HepG2 (cell line): ENCODE measurements at regions not wholly inside any gene's neighbourhood (a gene's known extent, or its start where the extent isn't known, plus 50 kb on each side); places are given as distances from the start of the nearest gene placed in this dataset.

Experiments used
- BCL6 ChIP-seq: IDR thresholded peaks from 2 replicates; pipeline ENCODE4 v1.6.1; 2016; ENCODE audit warnings: missing genetic modification reagents, missing compliant biosample characterization
- DNMT3B ChIP-seq: conservative IDR thresholded peaks from 2 replicates; pipeline ENCODE4 v1.6.1; 2016; ENCODE audit warnings: missing biosample characterization, control low read depth
- EP300 ChIP-seq, 3 experiments: sonication (generic) in 1 of 3; formaldehyde crosslinking in 1 of 3; IDR thresholded peaks; 2 replicates each; pipeline versions ENCODE4 v1.5.1 to v1.6.1; 2011 to 2020; ENCODE audit warnings: low read depth in 2 of 3, low read length in 2 of 3, borderline replicate concordance in 1 of 3, improper control_type of control experiment in 1 of 3, mild to moderate bottlenecking in 1 of 3, missing genetic modification reagents in 1 of 3, moderate library complexity in 1 of 3
- HNRNPLL ChIP-seq: fragments of 200-400 bp; formaldehyde crosslinking; IDR thresholded peaks from 2 replicates; pipeline ENCODE4 v1.6.1; 2017; ENCODE audit warnings: mild to moderate bottlenecking, low read depth, low read length; ENCODE audit not compliant: poor library complexity, severe bottlenecking
- KAT8 ChIP-seq: IDR thresholded peaks from 2 replicates; pipeline ENCODE4 v1.6.1; 2016; ENCODE audit warnings: missing genetic modification reagents, missing compliant biosample characterization
- MIER3 ChIP-seq: IDR thresholded peaks from 2 replicates; pipeline ENCODE4 v1.6.1; 2016; ENCODE audit warnings: missing compliant biosample characterization, borderline replicate concordance
- NKX3-1 ChIP-seq: sonication (generic); formaldehyde crosslinking; IDR thresholded peaks from 2 replicates; pipeline ENCODE4 v1.5.0; 2020; ENCODE audit warnings: missing genetic modification reagents
- NONO ChIP-seq, 2 experiments: fragments of 450-650 bp in 1 of 2; sonication (generic) in 1 of 2; formaldehyde crosslinking in 1 of 2; IDR thresholded peaks in 1 of 2; conservative IDR thresholded peaks in 1 of 2; 2 replicates each; pipeline versions ENCODE4 v1.6.1 to v1.8.0; 2017 to 2022; ENCODE audit warnings: mild to moderate bottlenecking in 1 of 2, missing genetic modification reagents in 1 of 2, moderate library complexity in 1 of 2
- POLR2A ChIP-seq, 2 experiments: IDR thresholded peaks; 2 replicates each; pipeline ENCODE4 v1.6.1; 2011; ENCODE audit warnings: low read depth in 2 of 2, low read length in 2 of 2, mild to moderate bottlenecking in 1 of 2, moderate library complexity in 1 of 2; ENCODE audit not compliant: insufficient read depth in 1 of 2
- RARA ChIP-seq: IDR thresholded peaks from 2 replicates; pipeline ENCODE4 v1.6.1; 2016; ENCODE audit warnings: missing genetic modification reagents, missing compliant biosample characterization
- REPIN1 ChIP-seq: sonication (generic); formaldehyde crosslinking; IDR thresholded peaks from 2 replicates; pipeline ENCODE4 v1.8.0; 2022; ENCODE audit warnings: missing genetic modification reagents, low read depth, mild to moderate bottlenecking, borderline replicate concordance
- RFXANK ChIP-seq: IDR thresholded peaks from 2 replicates; pipeline ENCODE4 v1.6.1; 2016
- RXRB ChIP-seq: IDR thresholded peaks from 2 replicates; pipeline ENCODE4 v1.6.1; 2016; ENCODE audit warnings: borderline replicate concordance, missing genetic modification reagents, missing compliant biosample characterization
- STAG1 ChIP-seq: sonication (generic); formaldehyde crosslinking; IDR thresholded peaks from 2 replicates; pipeline ENCODE4 v1.4.0; 2020; ENCODE audit warnings: missing genetic modification reagents
- TCF12 ChIP-seq, 2 experiments: fragments of 450-650 bp in 1 of 2; sonication (generic) in 1 of 2; formaldehyde crosslinking in 1 of 2; IDR thresholded peaks; 2 replicates each; pipeline versions ENCODE4 v1.6.1 to v1.8.0; 2017 to 2022; ENCODE audit warnings: antibody characterized with exemption in 1 of 2, mild to moderate bottlenecking in 1 of 2, missing genetic modification reagents in 1 of 2, moderate library complexity in 1 of 2
- ZNF24 ChIP-seq: fragments of 450-650 bp; IDR thresholded peaks from 2 replicates; pipeline ENCODE4 v1.6.1; 2017; ENCODE audit warnings: antibody characterized with exemption, mild to moderate bottlenecking
- ZNF274 ChIP-seq: sonication (generic); formaldehyde crosslinking; IDR thresholded peaks from 2 replicates; pipeline ENCODE4 v1.5.1; 2020; ENCODE audit warnings: mild to moderate bottlenecking, missing genetic modification reagents
- ZNF644 ChIP-seq: IDR thresholded peaks from 2 replicates; pipeline ENCODE4 v1.6.1; 2016; ENCODE audit warnings: low read depth
- ZNF737 ChIP-seq: sonication (generic); formaldehyde crosslinking; IDR thresholded peaks from 2 replicates; pipeline ENCODE4 v1.5.0; 2020; ENCODE audit warnings: missing genetic modification reagents, mild to moderate bottlenecking, borderline replicate concordance
- ZSCAN9 ChIP-seq: IDR thresholded peaks from 2 replicates; pipeline ENCODE4 v1.6.1; 2016; ENCODE audit warnings: borderline replicate concordance
- TF ChIP-seq, protein P1 (sequence below): sonication (generic); IDR thresholded peaks from 2 replicates; pipeline ENCODE4 v1.6.1; 2016; ENCODE audit warnings: low read depth, borderline replicate concordance
- TF ChIP-seq, protein P2 (sequence below): IDR thresholded peaks from 2 replicates; pipeline ENCODE4 v1.6.1; 2016; ENCODE audit warnings: mild to moderate bottlenecking
- TF ChIP-seq, protein P3 (sequence below): sonication (generic); formaldehyde crosslinking; IDR thresholded peaks from 2 replicates; pipeline ENCODE4 v1.8.1; 2023; ENCODE audit warnings: mild to moderate bottlenecking, moderate library complexity, missing genetic modification reagents

DNA sequence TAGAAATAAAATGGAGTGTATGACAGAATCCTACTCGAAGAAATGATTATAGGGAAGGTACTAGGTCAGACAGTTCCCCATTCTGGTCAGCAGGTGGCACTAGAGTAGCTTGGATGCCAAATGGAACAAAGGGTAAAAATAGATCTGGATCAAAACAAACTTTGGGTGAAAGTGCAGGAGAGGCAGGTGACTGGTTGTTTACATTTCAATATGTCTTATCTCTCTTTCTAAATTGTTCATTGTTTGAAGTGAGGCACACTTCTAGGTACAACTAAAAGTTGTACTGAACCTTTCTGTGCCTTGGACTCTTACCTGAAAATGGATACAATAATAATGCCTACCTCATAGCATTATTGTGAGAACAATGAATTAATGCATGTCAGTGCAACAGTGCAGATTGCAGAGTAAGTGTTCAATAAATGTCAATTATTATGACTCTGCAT lies 62.0 kb upstream of the OSBPL8 start (continued):
- TF ChIP-seq EP300 (IDR thresholded peaks at IDR 0.05; ENCODE audit: low read depth in 2 of 2, low read length in 2 of 2) (peak in 1 of 2 experiments; percentile 82; a peak in 3 of 4 replicates), EP300 (CRISPR knock-in tag; IDR thresholded peaks at IDR 0.05; ENCODE audit: borderline replicate concordance) (peak; percentile 45; the same call in 1 of the 2 replicates), ZNF274 (no peak), HNRNPLL (no peak), RARA (CRISPR knock-in tag) (peak; percentile 70), MIER3 (CRISPR knock-in tag) (peak; percentile 81; the same call in 1 of the 2 replicates), ZNF737 (CRISPR knock-in tag) (no peak), POLR2A (IDR thresholded peaks at IDR 0.05; ENCODE audit: insufficient read depth in 1 of 2, low read depth in 2 of 2, low read length in 2 of 2) (no peak), NKX3-1 (CRISPR knock-in tag) (0 out of 2 replicates have a peak, but pooled peaks have one; percentile 48), NONO (IDR thresholded peaks at IDR 0.05) (no peak), NONO (CRISPR knock-in tag; conservative IDR thresholded peaks at IDR 0.05) (peak; percentile 66; the same call in 1 of the 2 replicates), ZNF24 (peak; percentile 33; the same call in 1 of the 2 replicates), STAG1 (CRISPR knock-in tag) (peak; percentile 96), REPIN1 (CRISPR knock-in tag) (peak; percentile 77; the same call in 1 of the 2 replicates), ZSCAN9 (peak; percentile 53; the same call in 1 of the 2 replicates), BCL6 (CRISPR knock-in tag) (peak; percentile 94), KAT8 (CRISPR knock-in tag) (peak; percentile 68; the same call in 1 of the 2 replicates), ZNF644 (no peak), DNMT3B (no peak), RFXANK (CRISPR knock-in tag) (no peak; the same call in 1 of the 2 replicates), RXRB (CRISPR knock-in tag) (peak; percentile 95), TCF12 (IDR thresholded peaks at IDR 0.05) (no peak), TCF12 (CRISPR knock-in tag; IDR thresholded peaks at IDR 0.05) (no peak)
- TF ChIP-seq, protein P1, sequence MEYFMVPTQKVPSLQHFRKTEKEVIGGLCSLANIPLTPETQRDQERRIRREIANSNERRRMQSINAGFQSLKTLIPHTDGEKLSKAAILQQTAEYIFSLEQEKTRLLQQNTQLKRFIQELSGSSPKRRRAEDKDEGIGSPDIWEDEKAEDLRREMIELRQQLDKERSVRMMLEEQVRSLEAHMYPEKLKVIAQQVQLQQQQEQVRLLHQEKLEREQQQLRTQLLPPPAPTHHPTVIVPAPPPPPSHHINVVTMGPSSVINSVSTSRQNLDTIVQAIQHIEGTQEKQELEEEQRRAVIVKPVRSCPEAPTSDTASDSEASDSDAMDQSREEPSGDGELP, result peak; percentile 70; the same call in 1 of the 2 replicates
- TF ChIP-seq, protein P2, sequence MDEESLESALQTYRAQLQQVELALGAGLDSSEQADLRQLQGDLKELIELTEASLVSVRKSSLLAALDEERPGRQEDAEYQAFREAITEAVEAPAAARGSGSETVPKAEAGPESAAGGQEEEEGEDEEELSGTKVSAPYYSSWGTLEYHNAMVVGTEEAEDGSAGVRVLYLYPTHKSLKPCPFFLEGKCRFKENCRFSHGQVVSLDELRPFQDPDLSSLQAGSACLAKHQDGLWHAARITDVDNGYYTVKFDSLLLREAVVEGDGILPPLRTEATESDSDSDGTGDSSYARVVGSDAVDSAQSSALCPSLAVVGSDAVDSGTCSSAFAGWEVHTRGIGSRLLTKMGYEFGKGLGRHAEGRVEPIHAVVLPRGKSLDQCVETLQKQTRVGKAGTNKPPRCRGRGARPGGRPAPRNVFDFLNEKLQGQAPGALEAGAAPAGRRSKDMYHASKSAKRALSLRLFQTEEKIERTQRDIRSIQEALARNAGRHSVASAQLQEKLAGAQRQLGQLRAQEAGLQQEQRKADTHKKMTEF, result peak; percentile 74
- TF ChIP-seq, protein P3, sequence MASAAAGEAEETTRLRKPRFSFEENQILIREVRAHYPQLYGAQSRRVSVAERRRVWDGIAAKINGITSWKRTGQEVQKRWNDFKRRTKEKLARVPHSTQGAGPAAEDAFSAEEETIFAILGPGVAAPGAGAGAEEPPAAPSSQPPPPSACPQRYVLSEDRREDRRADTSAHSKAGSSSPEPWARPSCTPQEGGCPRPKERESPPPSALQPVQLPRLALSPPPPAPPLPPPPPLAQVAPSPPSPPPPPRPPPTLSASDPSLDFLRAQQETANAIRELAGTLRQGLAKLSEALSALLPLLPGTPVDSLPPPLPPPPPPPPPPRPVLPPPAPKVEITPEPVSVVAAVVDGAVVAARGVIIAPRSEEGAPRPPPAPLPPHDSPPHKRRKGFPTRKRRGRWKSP (CRISPR knock-in tag), result no peak; the same call in 1 of the 2 replicates
